ENCODE measurements at regions not wholly inside any gene's neighbourhood (a gene's known extent, or its start where the extent isn't known, plus 50 kb on each side); places are given as distances from the start of the nearest gene placed in this dataset.

GRCh38 chr7:49294611-49295010 lies 370.3 kb downstream of the CDC14C start:
- H3K4me3 ChIP-seq (ENCODE audit: low read length), result no peak overlapping the region
- no peaks in the 10 kb centered on the region for H3K36me3 ChIP-seq (ENCODE audit: control insufficient read depth, insufficient read depth, low read length)
- no CpG with 5 or more reads among the region's 4 CpGs for WGBS (ENCODE audit: insufficient coverage)
- no peaks in the 10 kb centered on the region for H3K27me3 ChIP-seq (ENCODE audit: control insufficient read depth, insufficient read depth, low read length)
- H3K9me3 ChIP-seq (replicated peaks; ENCODE audit: control insufficient read depth, low read depth, low read length), result peaks cover 2% of the 10 kb centered on the region
- H3K4me1 ChIP-seq (ENCODE audit: control insufficient read depth, insufficient read depth, low read length), result no peaks in the 10 kb centered on the region
- no peak overlapping the region for H3K27ac ChIP-seq (ENCODE audit: low read length)
- DNase-seq, result no peak

GRCh38 chr7:49295146-49295545 lies 370.8 kb downstream of the CDC14C start:
- H3K27ac ChIP-seq (ENCODE audit: low read length), result no peak overlapping the region
- DNase-seq, result peak; percentile 46

GRCh38 chr7:49297958-49298357 lies 373.6 kb downstream of the CDC14C start:
- Histone ChIP-seq H3K4me3 (ENCODE audit: low read length) (no peak overlapping the region), H3K4me1 (ENCODE audit: control insufficient read depth, insufficient read depth, low read length) (no peaks in the 10 kb centered on the region), H3K27ac (ENCODE audit: low read length) (no peak overlapping the region), H3K27me3 (ENCODE audit: control insufficient read depth, insufficient read depth, low read length) (no peaks in the 10 kb centered on the region), H3K36me3 (ENCODE audit: control insufficient read depth, insufficient read depth, low read length) (no peaks in the 10 kb centered on the region), H3K9me3 (replicated peaks; ENCODE audit: control insufficient read depth, low read depth, low read length) (peaks cover 2% of the 10 kb centered on the region)
- no peak for DNase-seq
- no CpG with 5 or more reads among the region's 1 CpG for WGBS (ENCODE audit: insufficient coverage)

More at GRCh38 chr7:49295146-49295545, 370.8 kb downstream of the CDC14C start:
- no peak overlapping the region for H3K4me3 ChIP-seq (ENCODE audit: low read length)
- 20% methylated on average over 1 of the region's 1 CpG for WGBS (ENCODE audit: insufficient coverage)
- H3K36me3 ChIP-seq (ENCODE audit: control insufficient read depth, insufficient read depth, low read length), result no peaks in the 10 kb centered on the region
- H3K9me3 ChIP-seq (replicated peaks; ENCODE audit: control insufficient read depth, low read depth, low read length), result peaks cover 2% of the 10 kb centered on the region
- H3K27me3 ChIP-seq (ENCODE audit: control insufficient read depth, insufficient read depth, low read length), result no peaks in the 10 kb centered on the region
- no peaks in the 10 kb centered on the region for H3K4me1 ChIP-seq (ENCODE audit: control insufficient read depth, insufficient read depth, low read length)

- Histone ChIP-seq H3K27me3 (ENCODE audit: control insufficient read depth, insufficient read depth, low read length) (no peaks in the 10 kb centered on the region), H3K9me3 (replicated peaks; ENCODE audit: control insufficient read depth, low read depth, low read length) (no peaks in the 10 kb centered on the region), H3K36me3 (ENCODE audit: control insufficient read depth, insufficient read depth, low read length) (no peaks in the 10 kb centered on the region), H3K27ac (ENCODE audit: low read length) (no peak overlapping the region), H3K4me1 (ENCODE audit: control insufficient read depth, insufficient read depth, low read length) (no peaks in the 10 kb centered on the region), H3K4me3 (ENCODE audit: low read length) (no peak overlapping the region)
- no peak for DNase-seq
- no CpG with 5 or more reads among the region's 2 CpGs for WGBS (ENCODE audit: insufficient coverage)
Observed at GRCh38 chr7:49308787-49309186, 384.4 kb downstream of the CDC14C start.

GRCh38 chr7:49320083-49320482 lies 395.7 kb downstream of the CDC14C start:
- DNase-seq, result no peak
- Histone ChIP-seq H3K36me3 (ENCODE audit: control insufficient read depth, insufficient read depth, low read length) (no peaks in the 10 kb centered on the region), H3K9me3 (replicated peaks; ENCODE audit: control insufficient read depth, low read depth, low read length) (no peaks in the 10 kb centered on the region), H3K4me3 (ENCODE audit: low read length) (no peak overlapping the region), H3K4me1 (ENCODE audit: control insufficient read depth, insufficient read depth, low read length) (no peaks in the 10 kb centered on the region), H3K27ac (ENCODE audit: low read length) (no peak overlapping the region), H3K27me3 (ENCODE audit: control insufficient read depth, insufficient read depth, low read length) (no peaks in the 10 kb centered on the region)
- WGBS (ENCODE audit: insufficient coverage), result no CpG with 5 or more reads among the region's 4 CpGs

- no CpG with 5 or more reads among the region's 1 CpG for WGBS (ENCODE audit: insufficient coverage)
- Histone ChIP-seq H3K27ac (ENCODE audit: low read length) (no peak overlapping the region), H3K9me3 (replicated peaks; ENCODE audit: control insufficient read depth, low read depth, low read length) (no peaks in the 10 kb centered on the region), H3K36me3 (ENCODE audit: control insufficient read depth, insufficient read depth, low read length) (no peaks in the 10 kb centered on the region), H3K27me3 (ENCODE audit: control insufficient read depth, insufficient read depth, low read length) (no peaks in the 10 kb centered on the region), H3K4me1 (ENCODE audit: control insufficient read depth, insufficient read depth, low read length) (no peaks in the 10 kb centered on the region), H3K4me3 (ENCODE audit: low read length) (no peak overlapping the region)
- DNase-seq, result no peak
Observed at GRCh38 chr7:49321843-49322242, 397.5 kb downstream of the CDC14C start.

GRCh38 chr7:49322476-49322875 lies 398.1 kb downstream of the CDC14C start:
- DNase-seq, result no peak
- Histone ChIP-seq H3K27me3 (ENCODE audit: control insufficient read depth, insufficient read depth, low read length) (no peaks in the 10 kb centered on the region), H3K4me3 (ENCODE audit: low read length) (no peak overlapping the region), H3K4me1 (ENCODE audit: control insufficient read depth, insufficient read depth, low read length) (no peaks in the 10 kb centered on the region), H3K9me3 (replicated peaks; ENCODE audit: control insufficient read depth, low read depth, low read length) (no peaks in the 10 kb centered on the region), H3K27ac (ENCODE audit: low read length) (no peak overlapping the region), H3K36me3 (ENCODE audit: control insufficient read depth, insufficient read depth, low read length) (no peaks in the 10 kb centered on the region)

- Histone ChIP-seq H3K9me3 (replicated peaks; ENCODE audit: control insufficient read depth, low read depth, low read length) (no peaks in the 10 kb centered on the region), H3K36me3 (ENCODE audit: control insufficient read depth, insufficient read depth, low read length) (no peaks in the 10 kb centered on the region), H3K4me1 (ENCODE audit: control insufficient read depth, insufficient read depth, low read length) (no peaks in the 10 kb centered on the region), H3K4me3 (ENCODE audit: low read length) (no peak overlapping the region), H3K27ac (ENCODE audit: low read length) (no peak overlapping the region), H3K27me3 (ENCODE audit: control insufficient read depth, insufficient read depth, low read length) (no peaks in the 10 kb centered on the region)
- 83% methylated on average over 1 of the region's 3 CpGs for WGBS (ENCODE audit: insufficient coverage)
- DNase-seq, result no peak
Observed at GRCh38 chr7:49324040-49324439, 399.7 kb downstream of the CDC14C start.

- WGBS (ENCODE audit: insufficient coverage), result no CpG with 5 or more reads among the region's 1 CpG
- H3K4me3 ChIP-seq (ENCODE audit: low read length), result no peak overlapping the region
- H3K9me3 ChIP-seq (replicated peaks; ENCODE audit: control insufficient read depth, low read depth, low read length), result no peaks in the 10 kb centered on the region
- H3K27ac ChIP-seq (ENCODE audit: low read length), result no peak overlapping the region
- no peaks in the 10 kb centered on the region for H3K36me3 ChIP-seq (ENCODE audit: control insufficient read depth, insufficient read depth, low read length)
- H3K27me3 ChIP-seq (ENCODE audit: control insufficient read depth, insufficient read depth, low read length), result no peaks in the 10 kb centered on the region
- no peaks in the 10 kb centered on the region for H3K4me1 ChIP-seq (ENCODE audit: control insufficient read depth, insufficient read depth, low read length)
- no peak for DNase-seq
Observed at GRCh38 chr7:49324707-49325106, 400.4 kb downstream of the CDC14C start.

- peak; percentile 58 for DNase-seq
- H3K36me3 ChIP-seq (ENCODE audit: control insufficient read depth, insufficient read depth, low read length), result no peaks in the 10 kb centered on the region
- no peaks in the 10 kb centered on the region for H3K4me1 ChIP-seq (ENCODE audit: control insufficient read depth, insufficient read depth, low read length)
- no peak overlapping the region for H3K27ac ChIP-seq (ENCODE audit: low read length)
- H3K4me3 ChIP-seq (ENCODE audit: low read length), result no peak overlapping the region
- H3K9me3 ChIP-seq (replicated peaks; ENCODE audit: control insufficient read depth, low read depth, low read length), result no peaks in the 10 kb centered on the region
- no peaks in the 10 kb centered on the region for H3K27me3 ChIP-seq (ENCODE audit: control insufficient read depth, insufficient read depth, low read length)
- no CpG with 5 or more reads among the region's 4 CpGs for WGBS (ENCODE audit: insufficient coverage)
Observed at GRCh38 chr7:49325571-49325970, 401.2 kb downstream of the CDC14C start.

GRCh38 chr7:49327155-49327554 lies 402.8 kb downstream of the CDC14C start:
- Histone ChIP-seq H3K4me3 (ENCODE audit: low read length) (no peak overlapping the region), H3K27me3 (ENCODE audit: control insufficient read depth, insufficient read depth, low read length) (no peaks in the 10 kb centered on the region), H3K36me3 (ENCODE audit: control insufficient read depth, insufficient read depth, low read length) (no peaks in the 10 kb centered on the region), H3K4me1 (ENCODE audit: control insufficient read depth, insufficient read depth, low read length) (no peaks in the 10 kb centered on the region), H3K27ac (ENCODE audit: low read length) (no peak overlapping the region), H3K9me3 (replicated peaks; ENCODE audit: control insufficient read depth, low read depth, low read length) (no peaks in the 10 kb centered on the region)
- WGBS (ENCODE audit: insufficient coverage), result 85% methylated on average over 2 of the region's 8 CpGs
- no peak for DNase-seq
